ENCODE measurements at regions not wholly inside any gene's neighbourhood (a gene's known extent, or its start where the extent isn't known, plus 50 kb on each side); places are given as distances from the start of the nearest gene placed in this dataset.

DNA sequence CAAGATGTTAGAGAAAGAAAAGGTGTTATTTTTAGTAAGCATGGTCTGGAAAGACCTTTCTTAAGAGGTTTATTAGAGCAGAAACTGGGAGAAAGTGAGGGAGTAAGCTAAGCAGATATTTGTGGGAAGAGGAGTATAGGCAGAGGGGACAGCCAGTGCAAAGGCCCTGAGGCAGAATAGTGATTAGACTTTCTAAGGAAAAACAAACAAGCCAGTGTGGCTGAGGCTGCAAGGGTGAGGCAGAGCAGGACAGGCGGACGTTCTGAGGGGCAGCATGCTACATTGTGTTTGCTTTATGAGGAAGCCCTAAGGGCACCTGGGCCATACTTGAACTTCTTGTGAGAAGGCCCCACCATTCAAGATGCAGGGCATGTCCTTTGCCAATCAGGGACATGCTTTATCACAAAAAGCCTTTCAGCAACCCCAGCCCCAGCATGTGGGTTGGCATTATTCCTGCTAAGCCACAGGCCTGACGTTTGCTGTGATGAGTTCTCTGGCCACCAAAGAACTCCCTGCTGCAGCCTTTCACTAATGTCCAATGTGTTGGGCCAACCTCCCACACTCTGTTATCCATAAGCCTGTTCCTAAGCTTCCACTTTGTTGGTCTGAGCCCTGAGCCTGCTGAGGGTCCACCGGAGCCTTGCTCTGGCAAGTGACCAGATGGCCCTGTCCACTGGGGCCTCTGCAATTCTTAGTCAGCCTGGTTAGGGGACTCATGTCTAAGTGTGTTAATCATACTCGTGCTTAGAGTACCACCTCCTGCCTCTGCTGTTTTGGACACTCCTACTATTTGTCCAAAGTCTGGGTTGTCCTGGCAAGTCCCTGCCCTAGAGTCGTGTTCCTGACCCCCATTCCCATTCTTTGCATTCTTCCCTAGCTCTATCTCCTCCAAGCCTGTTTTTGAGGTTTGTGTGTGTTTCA, 209.9 kb upstream of the CTNNB1 start:
- TF ChIP-seq, protein P1, sequence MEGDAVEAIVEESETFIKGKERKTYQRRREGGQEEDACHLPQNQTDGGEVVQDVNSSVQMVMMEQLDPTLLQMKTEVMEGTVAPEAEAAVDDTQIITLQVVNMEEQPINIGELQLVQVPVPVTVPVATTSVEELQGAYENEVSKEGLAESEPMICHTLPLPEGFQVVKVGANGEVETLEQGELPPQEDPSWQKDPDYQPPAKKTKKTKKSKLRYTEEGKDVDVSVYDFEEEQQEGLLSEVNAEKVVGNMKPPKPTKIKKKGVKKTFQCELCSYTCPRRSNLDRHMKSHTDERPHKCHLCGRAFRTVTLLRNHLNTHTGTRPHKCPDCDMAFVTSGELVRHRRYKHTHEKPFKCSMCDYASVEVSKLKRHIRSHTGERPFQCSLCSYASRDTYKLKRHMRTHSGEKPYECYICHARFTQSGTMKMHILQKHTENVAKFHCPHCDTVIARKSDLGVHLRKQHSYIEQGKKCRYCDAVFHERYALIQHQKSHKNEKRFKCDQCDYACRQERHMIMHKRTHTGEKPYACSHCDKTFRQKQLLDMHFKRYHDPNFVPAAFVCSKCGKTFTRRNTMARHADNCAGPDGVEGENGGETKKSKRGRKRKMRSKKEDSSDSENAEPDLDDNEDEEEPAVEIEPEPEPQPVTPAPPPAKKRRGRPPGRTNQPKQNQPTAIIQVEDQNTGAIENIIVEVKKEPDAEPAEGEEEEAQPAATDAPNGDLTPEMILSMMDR (IDR thresholded peaks at IDR 0.05) = no peak
- TF ChIP-seq EP300 (IDR thresholded peaks at IDR 0.05) = no peak
- TF ChIP-seq POLR2A (IDR thresholded peaks at IDR 0.05) = no peak
